Liver (tissue), 3 donors: ENCODE measurements at regions not wholly inside any gene's neighbourhood (a gene's known extent, or its start where the extent isn't known, plus 50 kb on each side); places are given as distances from the start of the nearest gene placed in this dataset.

Source experiments
- CTCF ChIP-seq: fragments of 150-350 bp; IDR thresholded peaks from 2 replicates; pipeline ENCODE4 v1.5.1; 2017; ENCODE audit warnings: improper control_type of control experiment, low read depth, low read length; ENCODE audit not compliant: missing input control
- JUND ChIP-seq, 2 donors: IDR thresholded peaks; 2 replicates each; pipeline ENCODE4 v1.6.1; 2016; ENCODE audit warnings: antibody characterized with exemption in 2 of 2
- MAX ChIP-seq: IDR thresholded peaks from 2 replicates; pipeline ENCODE4 v1.6.1; 2016; ENCODE audit warnings: antibody characterized with exemption
- NR2F2 ChIP-seq: IDR thresholded peaks from 2 replicates; pipeline ENCODE4 v1.6.1; 2016; ENCODE audit warnings: antibody characterized with exemption
- REST ChIP-seq: IDR thresholded peaks from 2 replicates; pipeline ENCODE4 v1.6.1; 2016; ENCODE audit warnings: antibody characterized with exemption, mild to moderate bottlenecking
- TAF1 ChIP-seq: conservative IDR thresholded peaks from 2 replicates; pipeline ENCODE4 v1.6.1; 2016; ENCODE audit warnings: antibody characterized with exemption, mild to moderate bottlenecking
- ZBTB33 ChIP-seq: IDR thresholded peaks from 2 replicates; pipeline ENCODE4 v1.6.1; 2016; ENCODE audit warnings: antibody characterized with exemption
- donor health status: healthy.
- donor health status: healthy.

GRCh38 chr7:84847038-84847437, 339.8 kb downstream of the SEMA3D start:
- no peak for TF ChIP-seq MAX
- no peak for TF ChIP-seq CTCF
- no peak for TF ChIP-seq NR2F2
- TF ChIP-seq TAF1: no peak
- no peak for TF ChIP-seq REST
- no peak for TF ChIP-seq ZBTB33
- TF ChIP-seq JUND (IDR thresholded peaks at IDR 0.05): no peak
